B cell (primary cell): ENCODE measurements at regions not wholly inside any gene's neighbourhood (a gene's known extent, or its start where the extent isn't known, plus 50 kb on each side); places are given as distances from the start of the nearest gene placed in this dataset.

Source experiments
- ATAC-seq: fragments of 200-7000 bp; cut with Tn5 transposase; one replicate; pipeline ENCODE4 v1.10.0; 2021; ENCODE audit warnings: low read depth, mild to moderate bottlenecking, moderate number of reproducible peaks, moderate library complexity
- CTCF ChIA-PET: fragments of 350-600 bp; sonication (Branson Sonifier 250); formaldehyde crosslinking; loops from one replicate; lab custom pipeline; 2021; ENCODE audit warnings: antibody characterized with exemption, inconsistent platforms; lab: Charles Lee
- POLR2A ChIA-PET: fragments of 350-600 bp; sonication (Branson Sonifier 250); formaldehyde crosslinking; loops from one replicate; lab custom pipeline; 2021; ENCODE audit warnings: antibody characterized with exemption; lab: Charles Lee
- DNase-seq: peaks from one replicate; pipeline ENCODE4 v3.0.0; 2013
- H2AFZ ChIP-seq: 2 replicates; pipeline ENCODE4 v1.6.1; 2012; ENCODE audit warnings: mild to moderate bottlenecking, low read depth, low read length; ENCODE audit not compliant: insufficient read depth, poor library complexity, severe bottlenecking
- H3K27ac ChIP-seq, 2 donors: 1 replicate in 1 of 2; 2 replicates in 1 of 2; pipeline ENCODE4 v1.5.1; 2012 to 2013; ENCODE audit warnings: low read length in 2 of 2, mild to moderate bottlenecking in 2 of 2, moderate library complexity in 1 of 2
- H3K27me3 ChIP-seq, 4 experiments: fragments of 200-600 bp in 1 of 4; sonication (generic) in 1 of 4; replicated peaks in 1 of 4; 1 replicate in 2 of 4; 2 replicates in 2 of 4; pipeline versions ENCODE4 v1.6.1 to v1.7.0; 2013 to 2016; ENCODE audit warnings: low read length in 3 of 4, mild to moderate bottlenecking in 2 of 4, mixed read lengths in 1 of 4, moderate library complexity in 1 of 4; ENCODE audit not compliant: insufficient read depth in 4 of 4, control insufficient read depth in 3 of 4; ENCODE audit errors: control extremely low read depth in 1 of 4
- H3K36me3 ChIP-seq, 2 experiments: replicated peaks in 1 of 2; 1 replicate in 1 of 2; 2 replicates in 1 of 2; pipeline versions ENCODE4 v1.6.1 to v1.7.1; 2013; ENCODE audit warnings: low read length in 1 of 2; ENCODE audit not compliant: insufficient read depth in 2 of 2, control insufficient read depth in 1 of 2; ENCODE audit errors: control extremely low read depth in 1 of 2, extremely low read depth in 1 of 2
- H3K4me1 ChIP-seq, 2 donors: fragments of 200-600 bp in 1 of 2; sonication (generic) in 1 of 2; 1 replicate in 1 of 2; 2 replicates in 1 of 2; pipeline versions ENCODE4 v1.5.1 to v1.6.1; 2013 to 2017; ENCODE audit warnings: low read length in 2 of 2; ENCODE audit not compliant: control insufficient read depth in 2 of 2, insufficient read depth in 2 of 2
- H3K4me2 ChIP-seq: replicated peaks from 2 replicates; pipeline ENCODE3; 2012; ENCODE audit warnings: mild to moderate bottlenecking, low read depth, low read length; ENCODE audit not compliant: poor library complexity, severe bottlenecking
- H3K4me3 ChIP-seq, 5 experiments: fragments of 200-600 bp in 1 of 5; sonication (generic) in 1 of 5; 1 replicate in 3 of 5; 2 replicates in 2 of 5; pipeline versions ENCODE4 v1.5.1 to v1.7.0; 2011 to 2016; ENCODE audit warnings: low read length in 4 of 5, mild to moderate bottlenecking in 4 of 5, low read depth in 2 of 5, control low read depth in 1 of 5, moderate library complexity in 1 of 5; ENCODE audit not compliant: insufficient read depth in 1 of 5; ENCODE audit errors: control extremely low read depth in 1 of 5, extremely low read depth in 1 of 5
- H3K79me2 ChIP-seq: fragments of 200-600 bp; sonication (generic); one replicate; pipeline ENCODE4 v1.6.0; 2016; ENCODE audit warnings: low read length; ENCODE audit not compliant: control insufficient read depth, insufficient read depth
- H3K9ac ChIP-seq: fragments of 200-600 bp; sonication (generic); 2 replicates; pipeline ENCODE4 v1.6.1; 2017; ENCODE audit warnings: mild to moderate bottlenecking, low read length, moderate library complexity
- H3K9me3 ChIP-seq, 3 donors: one replicate each; pipeline versions ENCODE4 v1.6.1 to v1.7.1; 2013; ENCODE audit warnings: low read length in 2 of 3; ENCODE audit not compliant: control insufficient read depth in 2 of 3, insufficient read depth in 1 of 3; ENCODE audit errors: control extremely low read depth in 1 of 3
- H4K20me1 ChIP-seq: 2 replicates; pipeline ENCODE4 v1.6.0; 2012; ENCODE audit warnings: mild to moderate bottlenecking, low read length; ENCODE audit not compliant: insufficient read depth, control insufficient read depth, poor library complexity, severe bottlenecking
- H3K27ac Mint-ChIP-seq: one replicate; pipeline ENCODE4 v1.8.0; 2021; ENCODE audit warnings: mixed read lengths
- H3K27me3 Mint-ChIP-seq: one replicate; pipeline ENCODE4 v1.8.0; 2021; ENCODE audit warnings: mixed read lengths
- H3K4me1 Mint-ChIP-seq: one replicate; pipeline ENCODE4 v1.8.0; 2021; ENCODE audit warnings: mixed read lengths
- H3K4me3 Mint-ChIP-seq: one replicate; pipeline ENCODE4 v1.8.0; 2021; ENCODE audit warnings: mixed read lengths
- H3K9me3 Mint-ChIP-seq: one replicate; pipeline ENCODE4 v1.8.0; 2022; ENCODE audit warnings: mixed read lengths; ENCODE audit not compliant: insufficient read depth
- CTCF ChIP-seq: fragments of 200-600 bp; IDR thresholded peaks from one replicate; pipeline ENCODE4 v1.8.0; 2022; ENCODE audit warnings: antibody characterized with exemption, mild to moderate bottlenecking
- EZH2 ChIP-seq: IDR thresholded peaks from 2 replicates; pipeline ENCODE4 v1.6.1; 2012; ENCODE audit warnings: borderline replicate concordance, low read depth, mild to moderate bottlenecking, moderate library complexity, low read length; ENCODE audit not compliant: insufficient read depth, poor library complexity, severe bottlenecking
- WGBS: methylation state at CpG from one replicate; pipeline ENCODE4 v1.1.5; 2013; ENCODE audit warnings: missing lambda C conversion rate; ENCODE audit not compliant: insufficient coverage; 5-methylcytosine and 5-hydroxymethylcytosine counted together
- intact Hi-C: fragments of 100-400 bp; cut with micrococcal nuclease; formaldehyde crosslinking; loops from one replicate; pipeline ENCODE4 v1.10.0; 2022

GRCh38 chr2:34838408-34838807, 1239.3 kb upstream of the FAM98A start:
- Histone ChIP-seq H3K36me3 (no peaks in the 10 kb centered on the region), H3K9ac (no peak overlapping the region), H3K4me3 (no peak overlapping the region), H3K4me1 (no peaks in the 10 kb centered on the region), H2AFZ (no peak overlapping the region), H3K27ac (no peak overlapping the region), H3K27me3 (no peaks in the 10 kb centered on the region), H3K9me3 (peaks cover 0 to 1% (median 0%) of the 10 kb centered on the region in 3 donors), H3K79me2 (no peaks in the 10 kb centered on the region), H4K20me1 (no peaks in the 10 kb centered on the region), H3K4me2 (no peak overlapping the region)
- ATAC-seq (no peak), DNase-seq (no peak)
- H3K4me1 Mint-ChIP-seq: no peaks in the 10 kb centered on the region
- intact Hi-C loops: no loop called here
- no peaks in the 10 kb centered on the region for H3K27me3 Mint-ChIP-seq
- H3K9me3 Mint-ChIP-seq: peaks cover 7% of the 10 kb centered on the region
- ChIA-PET POLR2A (no interaction called here), CTCF (no interaction called here)
- no peak overlapping the region for H3K4me3 Mint-ChIP-seq
- TF ChIP-seq CTCF (no peak), EZH2 (no peak)
- WGBS: no CpG with 5 or more reads among the region's 3 CpGs
- no peak overlapping the region for H3K27ac Mint-ChIP-seq

GRCh38 chr2:34836361-34836760, 1237.3 kb upstream of the FAM98A start:
- ChIA-PET CTCF (no interaction called here), POLR2A (no interaction called here)
- WGBS: no CpG with 5 or more reads among the region's 1 CpG
- Mint-ChIP-seq H3K4me1 (no peaks in the 10 kb centered on the region), H3K27me3 (no peaks in the 10 kb centered on the region), H3K4me3 (no peak overlapping the region), H3K9me3 (peaks cover 7% of the 10 kb centered on the region), H3K27ac (no peak overlapping the region)
- Histone ChIP-seq H3K79me2 (no peaks in the 10 kb centered on the region), H2AFZ (no peak overlapping the region), H3K36me3 (no peaks in the 10 kb centered on the region), H3K9me3 (peaks cover 0 to 1% (median 0%) of the 10 kb centered on the region in 3 donors), H3K4me1 (no peaks in the 10 kb centered on the region), H3K27me3 (no peaks in the 10 kb centered on the region), H3K4me3 (no peak overlapping the region), H3K4me2 (no peak overlapping the region), H3K9ac (no peak overlapping the region), H4K20me1 (no peaks in the 10 kb centered on the region), H3K27ac (no peak overlapping the region)
- intact Hi-C loops: no loop called here
- ATAC-seq: no peak
- no peak for TF ChIP-seq CTCF
- DNase-seq: no peak
